ENCODE measurements at regions not wholly inside any gene's neighbourhood (a gene's known extent, or its start where the extent isn't known, plus 50 kb on each side); places are given as distances from the start of the nearest gene placed in this dataset.

GRCh38 chr10:31700181-31700611 lies 228.4 kb downstream of the ARHGAP12 start:
- H3K4me2 ChIP-seq (ENCODE audit: low read length): no peak overlapping the region
- no peak overlapping the region for H2AFZ ChIP-seq
- no peak for TF ChIP-seq CTCF (IDR thresholded peaks at IDR 0.05)
- H3K27me3 ChIP-seq (ENCODE audit: control insufficient read depth, insufficient read depth, low read length): no peaks in the 10 kb centered on the region
- no peaks in the 10 kb centered on the region for H3K79me2 ChIP-seq
- no peaks in the 10 kb centered on the region for H3K9me3 ChIP-seq (ENCODE audit: control insufficient read depth, low read length)
- peak overlapping the region; percentile 44 for H3K27ac ChIP-seq
- H3K4me3 ChIP-seq (ENCODE audit: low read depth, low read length): no peak overlapping the region
- no peaks in the 10 kb centered on the region for H3K36me3 ChIP-seq (ENCODE audit: control insufficient read depth, insufficient read depth, low read length)
- no peak overlapping the region for H3K9ac ChIP-seq
- H3K4me1 ChIP-seq: no peaks in the 10 kb centered on the region

- Histone ChIP-seq H2AFZ (no peak overlapping the region), H3K36me3 (ENCODE audit: control insufficient read depth, insufficient read depth, low read length) (no peaks in the 10 kb centered on the region), H3K4me2 (ENCODE audit: low read length) (no peak overlapping the region), H3K4me3 (ENCODE audit: low read depth, low read length) (no peak overlapping the region), H3K27ac (peak overlapping the region; percentile 79), H3K9me3 (ENCODE audit: control insufficient read depth, low read length) (no peaks in the 10 kb centered on the region), H3K27me3 (ENCODE audit: control insufficient read depth, insufficient read depth, low read length) (no peaks in the 10 kb centered on the region), H3K79me2 (no peaks in the 10 kb centered on the region), H3K4me1 (no peaks in the 10 kb centered on the region), H3K9ac (no peak overlapping the region)
- no peak for TF ChIP-seq CTCF (IDR thresholded peaks at IDR 0.05)
Measured at GRCh38 chr10:31698181-31698830, 230.3 kb downstream of the ARHGAP12 start.

GRCh38 chr10:31697271-31698180 lies 231.1 kb downstream of the ARHGAP12 start:
- Histone ChIP-seq H3K9ac (no peak overlapping the region), H3K27ac (peak overlapping the region; percentile 79), H3K9me3 (ENCODE audit: control insufficient read depth, low read length) (no peaks in the 10 kb centered on the region), H3K4me2 (ENCODE audit: low read length) (no peak overlapping the region), H3K4me1 (no peaks in the 10 kb centered on the region), H3K36me3 (ENCODE audit: control insufficient read depth, insufficient read depth, low read length) (no peaks in the 10 kb centered on the region), H3K79me2 (no peaks in the 10 kb centered on the region), H3K4me3 (ENCODE audit: low read depth, low read length) (no peak overlapping the region), H2AFZ (peak overlapping the region; percentile 46), H3K27me3 (ENCODE audit: control insufficient read depth, insufficient read depth, low read length) (no peaks in the 10 kb centered on the region)
- TF ChIP-seq CTCF (IDR thresholded peaks at IDR 0.05): no peak

- no peak overlapping the region for H3K4me3 ChIP-seq (ENCODE audit: low read depth, low read length)
- no peak overlapping the region for H3K4me2 ChIP-seq (ENCODE audit: low read length)
- no peak overlapping the region for H3K9ac ChIP-seq
- H3K27me3 ChIP-seq (ENCODE audit: control insufficient read depth, insufficient read depth, low read length): no peaks in the 10 kb centered on the region
- H3K36me3 ChIP-seq (ENCODE audit: control insufficient read depth, insufficient read depth, low read length): no peaks in the 10 kb centered on the region
- no peak for TF ChIP-seq CTCF (IDR thresholded peaks at IDR 0.05)
- no peaks in the 10 kb centered on the region for H3K9me3 ChIP-seq (ENCODE audit: control insufficient read depth, low read length)
- H3K4me1 ChIP-seq: no peaks in the 10 kb centered on the region
- no peaks in the 10 kb centered on the region for H3K79me2 ChIP-seq
- no peak overlapping the region for H3K27ac ChIP-seq
- no peak overlapping the region for H2AFZ ChIP-seq
Measured at GRCh38 chr10:31694929-31695837, 233.4 kb downstream of the ARHGAP12 start.
